HG02973 (cell line): ENCODE measurements at regions not wholly inside any gene's neighbourhood (a gene's known extent, or its start where the extent isn't known, plus 50 kb on each side); places are given as distances from the start of the nearest gene placed in this dataset.

ENCODE experiments used
- ATAC-seq: cut with Tn5 transposase; IDR thresholded peaks from one replicate; pipeline ENCODE4 v1.9.1; 2021; ENCODE audit warnings: moderate library complexity; ENCODE audit not compliant: unreplicated experiment

- ATAC-seq, result no peak
Observed at GRCh38 chr7:67955061-67955460, 958.4 kb downstream of the TYW1 start.

- no peak for ATAC-seq
Observed at GRCh38 chr7:67962863-67963262, 966.2 kb downstream of the TYW1 start.

GRCh38 chr7:67976490-67976889 is 979.9 kb downstream of the TYW1 start:
- no peak for ATAC-seq

GRCh38 chr7:67983486-67983885 is 986.9 kb downstream of the TYW1 start:
- no peak for ATAC-seq

GRCh38 chr7:67984326-67984725 is 987.7 kb downstream of the TYW1 start:
- ATAC-seq, result no peak

- ATAC-seq, result no peak
Observed at GRCh38 chr7:67989142-67989541, 992.5 kb downstream of the TYW1 start.

- ATAC-seq, result no peak
Observed at GRCh38 chr7:67990003-67990402, 993.4 kb downstream of the TYW1 start.

- ATAC-seq, result no peak
Observed at GRCh38 chr7:67990716-67991115, 994.1 kb downstream of the TYW1 start.

- ATAC-seq, result no peak
Observed at GRCh38 chr7:67992287-67992686, 995.7 kb downstream of the TYW1 start.

GRCh38 chr7:68005992-68006391 is 1009.4 kb downstream of the TYW1 start:
- no peak for ATAC-seq

GRCh38 chr7:68006619-68007018 is 1010.0 kb downstream of the TYW1 start:
- no peak for ATAC-seq

- no peak for ATAC-seq
Observed at GRCh38 chr7:68009716-68010115, 1013.1 kb downstream of the TYW1 start.

GRCh38 chr7:68014031-68014736 is 1017.6 kb downstream of the TYW1 start:
- ATAC-seq, result no peak

GRCh38 chr7:68015122-68015977 is 1018.7 kb downstream of the TYW1 start:
- no peak for ATAC-seq

GRCh38 chr7:68015978-68016532 is 1019.4 kb downstream of the TYW1 start:
- ATAC-seq, result no peak

GRCh38 chr7:68020102-68020501 is 1023.5 kb downstream of the TYW1 start:
- no peak for ATAC-seq

GRCh38 chr7:68025369-68025768 is 1028.7 kb downstream of the TYW1 start:
- no peak for ATAC-seq

- no peak for ATAC-seq
Observed at GRCh38 chr7:68030530-68030929, 1033.9 kb downstream of the TYW1 start.

- no peak for ATAC-seq
Observed at GRCh38 chr7:68031180-68031943, 1034.7 kb downstream of the TYW1 start.

GRCh38 chr7:68038621-68039314 is 1042.1 kb downstream of the TYW1 start:
- no peak for ATAC-seq

GRCh38 chr7:68041554-68041953 is 1044.9 kb downstream of the TYW1 start:
- ATAC-seq, result no peak
